Endodermal cell (in vitro differentiated cells): ENCODE measurements at regions not wholly inside any gene's neighbourhood (a gene's known extent, or its start where the extent isn't known, plus 50 kb on each side); places are given as distances from the start of the nearest gene placed in this dataset.

ENCODE experiments used
- DNase-seq: peaks from one replicate; pipeline ENCODE4 v3.0.0-alpha.2; 2017
- H3K27ac ChIP-seq: 2 replicates; pipeline ENCODE4 v1.5.1; 2013; ENCODE audit warnings: mild to moderate bottlenecking, low read depth, low read length, moderate library complexity
- H3K27me3 ChIP-seq: 2 replicates; pipeline ENCODE4 v1.6.1; 2013; ENCODE audit warnings: mild to moderate bottlenecking, low read length, moderate library complexity; ENCODE audit not compliant: insufficient read depth, control insufficient read depth, poor library complexity, severe bottlenecking
- H3K36me3 ChIP-seq: 2 replicates; pipeline ENCODE4 v1.7.0; 2013; ENCODE audit warnings: mild to moderate bottlenecking, low read length, moderate library complexity; ENCODE audit not compliant: control insufficient read depth, insufficient read depth
- H3K4me1 ChIP-seq: one replicate; pipeline ENCODE4 v1.7.0; 2013; ENCODE audit warnings: low read length; ENCODE audit not compliant: control insufficient read depth, insufficient read depth
- H3K4me3 ChIP-seq: 2 replicates; pipeline ENCODE4 v1.5.1; 2013; ENCODE audit warnings: mild to moderate bottlenecking, low read length, moderate library complexity
- H3K9ac ChIP-seq: 2 replicates; pipeline ENCODE4 v1.6.1; 2013; ENCODE audit warnings: mild to moderate bottlenecking, low read length, moderate library complexity; ENCODE audit not compliant: poor library complexity, severe bottlenecking; ENCODE audit errors: extremely low read depth
- H3K9me3 ChIP-seq: 2 replicates; pipeline ENCODE4 v1.6.1; 2013; ENCODE audit warnings: mild to moderate bottlenecking, low read length, moderate library complexity; ENCODE audit not compliant: control insufficient read depth
- H3K27ac Mint-ChIP-seq: 2 replicates; pipeline ENCODE4 v1.8.0; 2020; ENCODE audit warnings: mixed read lengths
- H3K27me3 Mint-ChIP-seq: 2 replicates; pipeline ENCODE4 v1.8.0; 2021; ENCODE audit warnings: mild to moderate bottlenecking, mixed read lengths; ENCODE audit not compliant: insufficient read depth
- H3K36me3 Mint-ChIP-seq: 2 replicates; pipeline ENCODE4 v1.8.0; 2020; ENCODE audit warnings: low read depth, mixed read lengths
- H3K4me1 Mint-ChIP-seq: 2 replicates; pipeline ENCODE4 v1.8.0; 2020; ENCODE audit warnings: mixed read lengths
- H3K4me3 Mint-ChIP-seq: 2 replicates; pipeline ENCODE4 v1.8.0; 2020; ENCODE audit warnings: mild to moderate bottlenecking, moderate library complexity, mixed read lengths
- H3K9me3 Mint-ChIP-seq: 2 replicates; pipeline ENCODE4 v1.8.0; 2020; ENCODE audit warnings: mild to moderate bottlenecking, mixed read lengths
- WGBS, 2 experiments: methylation state at CpG; one replicate each; pipeline versions ENCODE4 v1.1.5 to v1.1.7; 2013; ENCODE audit warnings: missing lambda C conversion rate in 2 of 2, mixed read lengths in 1 of 2; ENCODE audit not compliant: insufficient coverage in 1 of 2, insufficient read length in 1 of 2; 5-methylcytosine and 5-hydroxymethylcytosine counted together
- TF ChIP-seq, protein P1 (sequence below): fragments of 200-600 bp; sonication (generic); conservative IDR thresholded peaks from 2 replicates; pipeline ENCODE4 v1.5.0; 2021; ENCODE audit warnings: antibody characterized with exemption, mild to moderate bottlenecking

DNA sequence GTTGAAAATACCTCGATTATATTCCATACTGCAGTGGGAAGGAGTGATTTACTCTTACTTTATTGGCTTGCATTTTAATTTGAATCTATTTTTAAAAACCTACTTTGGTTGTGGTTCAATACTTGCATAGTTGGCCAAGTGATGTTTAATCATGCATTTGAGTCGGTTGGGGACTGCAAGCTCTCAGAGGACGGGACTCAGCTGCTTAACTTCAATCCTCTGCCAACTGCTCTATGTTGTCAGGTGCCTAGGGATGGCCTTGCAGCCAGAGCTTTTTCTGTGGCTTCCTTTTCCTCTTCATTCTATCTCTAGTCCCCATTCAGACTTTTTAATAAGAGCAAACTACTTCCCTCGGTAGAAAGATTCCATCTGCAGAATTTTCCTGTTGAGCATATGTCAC is 53.4 kb upstream of the KRR1 start:
- peaks cover 22% of the 10 kb centered on the region for H3K9me3 Mint-ChIP-seq
- peaks cover 21% of the 10 kb centered on the region for H3K9me3 ChIP-seq
- H3K4me3 ChIP-seq, result no peak overlapping the region
- no peak overlapping the region for H3K27ac Mint-ChIP-seq
- DNase-seq, result no peak
- H3K36me3 ChIP-seq, result no peaks in the 10 kb centered on the region
- H3K4me1 ChIP-seq, result no peaks in the 10 kb centered on the region
- H3K27me3 Mint-ChIP-seq, result no peaks in the 10 kb centered on the region
- WGBS, 2 experiments, result 89 to 95% methylated on average over 3 to 4 of the region's 4 CpGs
- TF ChIP-seq, protein P1, sequence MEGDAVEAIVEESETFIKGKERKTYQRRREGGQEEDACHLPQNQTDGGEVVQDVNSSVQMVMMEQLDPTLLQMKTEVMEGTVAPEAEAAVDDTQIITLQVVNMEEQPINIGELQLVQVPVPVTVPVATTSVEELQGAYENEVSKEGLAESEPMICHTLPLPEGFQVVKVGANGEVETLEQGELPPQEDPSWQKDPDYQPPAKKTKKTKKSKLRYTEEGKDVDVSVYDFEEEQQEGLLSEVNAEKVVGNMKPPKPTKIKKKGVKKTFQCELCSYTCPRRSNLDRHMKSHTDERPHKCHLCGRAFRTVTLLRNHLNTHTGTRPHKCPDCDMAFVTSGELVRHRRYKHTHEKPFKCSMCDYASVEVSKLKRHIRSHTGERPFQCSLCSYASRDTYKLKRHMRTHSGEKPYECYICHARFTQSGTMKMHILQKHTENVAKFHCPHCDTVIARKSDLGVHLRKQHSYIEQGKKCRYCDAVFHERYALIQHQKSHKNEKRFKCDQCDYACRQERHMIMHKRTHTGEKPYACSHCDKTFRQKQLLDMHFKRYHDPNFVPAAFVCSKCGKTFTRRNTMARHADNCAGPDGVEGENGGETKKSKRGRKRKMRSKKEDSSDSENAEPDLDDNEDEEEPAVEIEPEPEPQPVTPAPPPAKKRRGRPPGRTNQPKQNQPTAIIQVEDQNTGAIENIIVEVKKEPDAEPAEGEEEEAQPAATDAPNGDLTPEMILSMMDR, result no peak
- peaks cover 2% of the 10 kb centered on the region for H3K36me3 Mint-ChIP-seq
- no peaks in the 10 kb centered on the region for H3K4me1 Mint-ChIP-seq
- H3K27ac ChIP-seq, result no peak overlapping the region
- no peak overlapping the region for H3K4me3 Mint-ChIP-seq
- no peak overlapping the region for H3K9ac ChIP-seq
- H3K27me3 ChIP-seq, result no peaks in the 10 kb centered on the region

DNA sequence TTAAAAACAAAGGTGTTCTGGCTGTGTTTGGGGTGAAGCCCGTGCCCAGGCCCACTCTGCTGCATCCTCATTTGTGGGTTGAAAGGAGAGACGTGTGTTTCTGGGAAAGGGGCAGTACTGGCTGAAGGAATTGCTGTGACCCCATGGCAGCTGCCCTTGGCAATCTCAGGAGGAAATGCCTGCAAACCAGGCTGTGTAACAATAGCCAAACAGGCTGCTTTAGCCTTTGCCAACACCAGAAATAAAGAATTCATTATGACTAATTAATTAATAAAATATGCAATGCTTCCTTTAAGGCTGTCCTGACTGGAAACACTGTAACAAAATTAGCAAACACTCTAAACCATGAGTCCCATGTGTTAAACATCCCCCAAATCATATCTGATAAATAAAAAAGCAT is 53.0 kb upstream of the KRR1 start:
- WGBS, 2 experiments, result 60 to 92% methylated on average over 1 to 2 of the region's 2 CpGs
- Mint-ChIP-seq H3K27ac (no peak overlapping the region), H3K36me3 (peaks cover 2% of the 10 kb centered on the region), H3K4me3 (no peak overlapping the region), H3K9me3 (peaks cover 22% of the 10 kb centered on the region), H3K4me1 (no peaks in the 10 kb centered on the region), H3K27me3 (no peaks in the 10 kb centered on the region)
- Histone ChIP-seq H3K36me3 (no peaks in the 10 kb centered on the region), H3K27ac (no peak overlapping the region), H3K4me1 (no peaks in the 10 kb centered on the region), H3K4me3 (no peak overlapping the region), H3K27me3 (no peaks in the 10 kb centered on the region), H3K9ac (no peak overlapping the region), H3K9me3 (peaks cover 21% of the 10 kb centered on the region)
- TF ChIP-seq, protein P1, result no peak
- no peak for DNase-seq

DNA sequence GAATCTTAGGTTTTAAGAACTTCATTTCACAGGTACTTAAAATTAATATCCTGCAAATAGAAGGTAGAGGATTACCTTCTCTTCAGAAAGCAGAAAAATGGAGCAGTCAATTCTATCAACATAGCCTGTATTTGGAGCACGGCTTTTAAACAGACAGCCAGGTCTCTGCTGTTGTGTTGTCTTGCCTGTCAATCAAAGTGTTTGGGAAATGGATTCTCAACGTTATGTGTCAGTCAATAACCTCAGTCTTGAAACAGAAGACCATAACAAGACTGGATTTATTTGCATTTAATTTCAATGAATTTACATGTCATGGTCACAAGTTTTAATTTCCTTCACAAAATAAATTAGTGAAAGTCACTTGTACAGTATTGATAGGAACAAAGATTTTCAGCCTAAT is 51.9 kb upstream of the KRR1 start:
- H3K4me3 ChIP-seq, result no peak overlapping the region
- Mint-ChIP-seq H3K36me3 (peaks cover 2% of the 10 kb centered on the region), H3K4me1 (no peaks in the 10 kb centered on the region), H3K9me3 (peaks cover 22% of the 10 kb centered on the region), H3K27me3 (no peaks in the 10 kb centered on the region), H3K27ac (no peak overlapping the region), H3K4me3 (no peak overlapping the region)
- no peak overlapping the region for H3K27ac ChIP-seq
- peaks cover 21% of the 10 kb centered on the region for H3K9me3 ChIP-seq
- no peak overlapping the region for H3K9ac ChIP-seq
- TF ChIP-seq, protein P1, result no peak
- no peaks in the 10 kb centered on the region for H3K4me1 ChIP-seq
- H3K27me3 ChIP-seq, result no peaks in the 10 kb centered on the region
- no peak for DNase-seq
- WGBS, 2 experiments, result 60 to 89% methylated on average over 1 to 2 of the region's 2 CpGs
- H3K36me3 ChIP-seq, result no peaks in the 10 kb centered on the region
